ENCODE measurements at regions not wholly inside any gene's neighbourhood (a gene's known extent, or its start where the extent isn't known, plus 50 kb on each side); places are given as distances from the start of the nearest gene placed in this dataset.

- no peak overlapping the region for H3K27ac ChIP-seq (ENCODE audit: low read depth, low read length)
- H3K79me2 ChIP-seq (ENCODE audit: insufficient read depth, low read length) = no peaks in the 10 kb centered on the region
- no peaks in the 10 kb centered on the region for H3K9me3 ChIP-seq (ENCODE audit: insufficient read depth, low read length)
- H3K9me2 ChIP-seq (replicated peaks; ENCODE audit: insufficient read depth, low read length) = no peaks in the 10 kb centered on the region
- H3K27me3 ChIP-seq (ENCODE audit: low read length) = no peaks in the 10 kb centered on the region
- no peak overlapping the region for H3K4me2 ChIP-seq (ENCODE audit: low read depth, low read length, poor library complexity, severe bottlenecking)
- no peak overlapping the region for H3K9ac ChIP-seq (ENCODE audit: low read length)
- no peak overlapping the region for H3K4me3 ChIP-seq (ENCODE audit: insufficient read depth, low read length, poor library complexity, severe bottlenecking)
- no peaks in the 10 kb centered on the region for H3K36me3 ChIP-seq (ENCODE audit: low read length)
- no peak for TF ChIP-seq CTCF (IDR thresholded peaks at IDR 0.05; ENCODE audit: insufficient read depth, low read length, poor library complexity, severe bottlenecking)
- TF ChIP-seq EZH2phosphoT487 (conservative IDR thresholded peaks at IDR 0.05; ENCODE audit: low read length) = no peak
- no peaks in the 10 kb centered on the region for H3F3A ChIP-seq (ENCODE audit: insufficient read depth)
- no peaks in the 10 kb centered on the region for H4K20me1 ChIP-seq (ENCODE audit: low read depth, low read length)
- no peak overlapping the region for H2AFZ ChIP-seq (ENCODE audit: low read depth, low read length, severe bottlenecking)
Observed at GRCh38 chr2:238649936-238650518, 197.9 kb upstream of the TWIST2 start.

- no peak overlapping the region for H3K9ac ChIP-seq (ENCODE audit: low read length)
- no peaks in the 10 kb centered on the region for H3K36me3 ChIP-seq (ENCODE audit: low read length)
- H3F3A ChIP-seq (ENCODE audit: insufficient read depth) = no peaks in the 10 kb centered on the region
- no peak overlapping the region for H3K4me2 ChIP-seq (ENCODE audit: low read depth, low read length, poor library complexity, severe bottlenecking)
- no peaks in the 10 kb centered on the region for H4K20me1 ChIP-seq (ENCODE audit: low read depth, low read length)
- H3K79me2 ChIP-seq (ENCODE audit: insufficient read depth, low read length) = no peaks in the 10 kb centered on the region
- H3K27me3 ChIP-seq (ENCODE audit: low read length) = no peaks in the 10 kb centered on the region
- no peaks in the 10 kb centered on the region for H3K9me3 ChIP-seq (ENCODE audit: insufficient read depth, low read length)
- H3K9me2 ChIP-seq (replicated peaks; ENCODE audit: insufficient read depth, low read length) = no peaks in the 10 kb centered on the region
- H3K27ac ChIP-seq (ENCODE audit: low read depth, low read length) = no peak overlapping the region
- H3K4me3 ChIP-seq (ENCODE audit: insufficient read depth, low read length, poor library complexity, severe bottlenecking) = no peak overlapping the region
- no peak for TF ChIP-seq CTCF (IDR thresholded peaks at IDR 0.05; ENCODE audit: insufficient read depth, low read length, poor library complexity, severe bottlenecking)
- H2AFZ ChIP-seq (ENCODE audit: low read depth, low read length, severe bottlenecking) = no peak overlapping the region
Observed at GRCh38 chr2:238650536-238650935, 197.3 kb upstream of the TWIST2 start.

GRCh38 chr2:238651306-238652052 is 196.4 kb upstream of the TWIST2 start:
- Histone ChIP-seq H3K27me3 (ENCODE audit: low read length) (no peaks in the 10 kb centered on the region), H3K27ac (ENCODE audit: low read depth, low read length) (no peak overlapping the region), H3F3A (ENCODE audit: insufficient read depth) (no peaks in the 10 kb centered on the region), H3K79me2 (ENCODE audit: insufficient read depth, low read length) (no peaks in the 10 kb centered on the region), H3K9ac (ENCODE audit: low read length) (no peak overlapping the region), H2AFZ (ENCODE audit: low read depth, low read length, severe bottlenecking) (no peak overlapping the region), H3K9me2 (replicated peaks; ENCODE audit: insufficient read depth, low read length) (no peaks in the 10 kb centered on the region), H3K36me3 (ENCODE audit: low read length) (no peaks in the 10 kb centered on the region), H3K9me3 (ENCODE audit: insufficient read depth, low read length) (no peaks in the 10 kb centered on the region), H3K4me2 (ENCODE audit: low read depth, low read length, poor library complexity, severe bottlenecking) (no peak overlapping the region), H3K4me3 (ENCODE audit: insufficient read depth, low read length, poor library complexity, severe bottlenecking) (no peak overlapping the region), H4K20me1 (ENCODE audit: low read depth, low read length) (no peaks in the 10 kb centered on the region)
- TF ChIP-seq EZH2phosphoT487 (conservative IDR thresholded peaks at IDR 0.05; ENCODE audit: low read length) (no peak), CTCF (IDR thresholded peaks at IDR 0.05; ENCODE audit: insufficient read depth, low read length, poor library complexity, severe bottlenecking) (no peak)
